ENCODE measurements at regions not wholly inside any gene's neighbourhood (a gene's known extent, or its start where the extent isn't known, plus 50 kb on each side); places are given as distances from the start of the nearest gene placed in this dataset.

DNA sequence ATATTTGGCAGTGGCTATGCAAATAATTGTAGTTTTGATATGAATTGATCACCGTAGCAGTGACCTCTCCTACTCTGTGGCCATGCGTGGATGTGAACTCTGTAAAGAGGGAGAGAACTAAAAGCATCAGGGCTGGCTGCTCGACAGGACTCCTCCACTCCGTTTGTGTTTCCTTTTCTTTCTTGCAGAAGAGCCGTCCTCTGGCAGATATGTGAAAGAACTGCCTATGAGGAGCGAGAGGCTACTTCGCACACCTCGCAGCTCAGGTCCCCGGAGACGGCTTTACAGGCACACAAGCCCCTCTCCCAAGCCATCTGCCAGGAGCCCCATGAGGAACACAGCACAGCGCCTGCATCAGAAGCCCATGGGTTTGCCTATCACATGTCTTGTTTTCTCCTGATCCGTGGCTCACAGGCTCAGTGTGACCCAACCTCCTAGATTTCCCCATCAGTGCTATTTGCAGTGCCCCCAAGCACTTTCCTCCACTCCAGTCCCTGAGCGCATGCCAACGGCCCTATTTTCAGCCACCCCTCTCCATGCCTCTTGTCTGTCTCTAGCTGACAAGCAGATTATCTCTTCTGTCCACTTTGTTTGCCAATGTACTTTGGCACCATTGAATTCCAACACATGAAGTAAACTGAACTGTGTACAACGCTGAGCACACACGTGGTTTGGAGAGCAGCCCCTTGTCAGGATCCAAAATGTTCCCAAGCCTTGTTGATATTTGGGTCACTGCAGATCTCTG lies 164.3 kb upstream of the AKR1E2 start:
- no peak overlapping the region for H3K4me3 ChIP-seq (replicated peaks; ENCODE audit: insufficient read depth, low read length)
- H3K27me3 ChIP-seq (ENCODE audit: insufficient read depth, poor library complexity, severe bottlenecking): no peaks in the 10 kb centered on the region
- no peak for DNase-seq (ENCODE audit: low read depth in 1 of 2, low spot score in 1 of 2)
- H3K27ac ChIP-seq (replicated peaks): no peak overlapping the region
- TF ChIP-seq, protein P1, sequence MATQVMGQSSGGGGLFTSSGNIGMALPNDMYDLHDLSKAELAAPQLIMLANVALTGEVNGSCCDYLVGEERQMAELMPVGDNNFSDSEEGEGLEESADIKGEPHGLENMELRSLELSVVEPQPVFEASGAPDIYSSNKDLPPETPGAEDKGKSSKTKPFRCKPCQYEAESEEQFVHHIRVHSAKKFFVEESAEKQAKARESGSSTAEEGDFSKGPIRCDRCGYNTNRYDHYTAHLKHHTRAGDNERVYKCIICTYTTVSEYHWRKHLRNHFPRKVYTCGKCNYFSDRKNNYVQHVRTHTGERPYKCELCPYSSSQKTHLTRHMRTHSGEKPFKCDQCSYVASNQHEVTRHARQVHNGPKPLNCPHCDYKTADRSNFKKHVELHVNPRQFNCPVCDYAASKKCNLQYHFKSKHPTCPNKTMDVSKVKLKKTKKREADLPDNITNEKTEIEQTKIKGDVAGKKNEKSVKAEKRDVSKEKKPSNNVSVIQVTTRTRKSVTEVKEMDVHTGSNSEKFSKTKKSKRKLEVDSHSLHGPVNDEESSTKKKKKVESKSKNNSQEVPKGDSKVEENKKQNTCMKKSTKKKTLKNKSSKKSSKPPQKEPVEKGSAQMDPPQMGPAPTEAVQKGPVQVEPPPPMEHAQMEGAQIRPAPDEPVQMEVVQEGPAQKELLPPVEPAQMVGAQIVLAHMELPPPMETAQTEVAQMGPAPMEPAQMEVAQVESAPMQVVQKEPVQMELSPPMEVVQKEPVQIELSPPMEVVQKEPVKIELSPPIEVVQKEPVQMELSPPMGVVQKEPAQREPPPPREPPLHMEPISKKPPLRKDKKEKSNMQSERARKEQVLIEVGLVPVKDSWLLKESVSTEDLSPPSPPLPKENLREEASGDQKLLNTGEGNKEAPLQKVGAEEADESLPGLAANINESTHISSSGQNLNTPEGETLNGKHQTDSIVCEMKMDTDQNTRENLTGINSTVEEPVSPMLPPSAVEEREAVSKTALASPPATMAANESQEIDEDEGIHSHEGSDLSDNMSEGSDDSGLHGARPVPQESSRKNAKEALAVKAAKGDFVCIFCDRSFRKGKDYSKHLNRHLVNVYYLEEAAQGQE (IDR thresholded peaks at IDR 0.05; ENCODE audit: insufficient replicate concordance, low read depth): no peak
- TF ChIP-seq SPI1 (IDR thresholded peaks at IDR 0.05; ENCODE audit: borderline replicate concordance, low read depth): no peak
- TF ChIP-seq, protein P2, sequence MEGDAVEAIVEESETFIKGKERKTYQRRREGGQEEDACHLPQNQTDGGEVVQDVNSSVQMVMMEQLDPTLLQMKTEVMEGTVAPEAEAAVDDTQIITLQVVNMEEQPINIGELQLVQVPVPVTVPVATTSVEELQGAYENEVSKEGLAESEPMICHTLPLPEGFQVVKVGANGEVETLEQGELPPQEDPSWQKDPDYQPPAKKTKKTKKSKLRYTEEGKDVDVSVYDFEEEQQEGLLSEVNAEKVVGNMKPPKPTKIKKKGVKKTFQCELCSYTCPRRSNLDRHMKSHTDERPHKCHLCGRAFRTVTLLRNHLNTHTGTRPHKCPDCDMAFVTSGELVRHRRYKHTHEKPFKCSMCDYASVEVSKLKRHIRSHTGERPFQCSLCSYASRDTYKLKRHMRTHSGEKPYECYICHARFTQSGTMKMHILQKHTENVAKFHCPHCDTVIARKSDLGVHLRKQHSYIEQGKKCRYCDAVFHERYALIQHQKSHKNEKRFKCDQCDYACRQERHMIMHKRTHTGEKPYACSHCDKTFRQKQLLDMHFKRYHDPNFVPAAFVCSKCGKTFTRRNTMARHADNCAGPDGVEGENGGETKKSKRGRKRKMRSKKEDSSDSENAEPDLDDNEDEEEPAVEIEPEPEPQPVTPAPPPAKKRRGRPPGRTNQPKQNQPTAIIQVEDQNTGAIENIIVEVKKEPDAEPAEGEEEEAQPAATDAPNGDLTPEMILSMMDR (IDR thresholded peaks at IDR 0.05; ENCODE audit: insufficient read depth, low read length): no peak
- TF ChIP-seq POLR2AphosphoS5 (IDR thresholded peaks at IDR 0.05; ENCODE audit: low read depth): no peak
- no peak for TF ChIP-seq GABPA (IDR thresholded peaks at IDR 0.05; ENCODE audit: low read depth)

DNA sequence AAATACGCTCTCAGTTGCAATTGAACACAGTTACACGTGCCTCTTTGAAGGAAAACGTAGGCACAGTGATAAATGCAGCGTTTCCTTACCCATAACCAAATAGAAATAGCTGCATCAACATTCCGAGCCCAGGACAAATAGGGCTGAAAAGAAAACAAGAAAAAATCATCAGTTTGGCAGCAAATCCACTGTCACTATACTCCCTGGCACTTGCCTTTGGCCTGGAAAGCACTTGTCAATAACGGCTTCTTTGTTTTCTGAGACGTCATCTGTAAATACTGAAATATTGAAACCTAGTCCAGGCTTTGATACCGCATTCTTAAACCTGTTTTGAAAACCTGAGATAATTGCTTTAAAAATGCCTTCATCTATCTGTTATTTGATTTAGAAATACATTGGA lies 167.2 kb upstream of the AKR1E2 start:
- no peak overlapping the region for H3K4me3 ChIP-seq (replicated peaks; ENCODE audit: insufficient read depth, low read length)
- H3K27ac ChIP-seq (replicated peaks): no peak overlapping the region
- no peaks in the 10 kb centered on the region for H3K27me3 ChIP-seq (ENCODE audit: insufficient read depth, poor library complexity, severe bottlenecking)
- no peak for DNase-seq (ENCODE audit: low read depth in 1 of 2, low spot score in 1 of 2)
- TF ChIP-seq, protein P1 (IDR thresholded peaks at IDR 0.05; ENCODE audit: insufficient replicate concordance, low read depth): no peak
- TF ChIP-seq GABPA (IDR thresholded peaks at IDR 0.05; ENCODE audit: low read depth) (no peak), POLR2AphosphoS5 (IDR thresholded peaks at IDR 0.05; ENCODE audit: low read depth) (no peak)
- TF ChIP-seq, protein P2 (IDR thresholded peaks at IDR 0.05; ENCODE audit: insufficient read depth, low read length): no peak

DNA sequence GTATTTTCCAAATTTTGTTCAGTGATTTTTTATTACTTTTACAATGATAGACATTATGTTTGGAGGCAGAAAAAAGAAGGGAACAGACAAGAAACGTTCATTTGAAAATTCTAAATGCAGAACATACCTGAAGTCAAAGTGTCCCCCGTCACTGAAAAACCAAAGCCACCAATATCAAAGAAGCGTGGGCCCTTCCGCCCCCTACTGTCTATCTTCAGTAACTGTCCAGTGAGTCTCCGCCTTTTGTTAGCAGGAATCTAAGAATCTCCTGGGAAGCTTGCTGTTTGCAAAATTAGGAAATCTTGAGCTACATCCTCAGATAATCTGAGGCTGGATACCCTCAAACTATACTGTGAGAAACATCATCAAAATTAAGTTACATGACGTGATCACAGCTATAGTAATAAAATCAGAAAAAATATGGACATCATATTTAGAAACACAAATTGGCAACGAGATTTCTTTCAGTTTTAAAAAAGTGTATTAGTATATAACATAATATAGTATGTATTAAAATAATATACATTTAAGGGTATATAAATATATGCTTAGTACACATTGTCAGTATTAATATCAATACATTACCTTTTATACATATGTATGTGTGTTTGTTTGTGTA lies 169.3 kb upstream of the AKR1E2 start:
- H3K27ac ChIP-seq (replicated peaks): no peak overlapping the region
- no peaks in the 10 kb centered on the region for H3K27me3 ChIP-seq (ENCODE audit: insufficient read depth, poor library complexity, severe bottlenecking)
- H3K4me3 ChIP-seq (replicated peaks; ENCODE audit: insufficient read depth, low read length): no peak overlapping the region
- no peak for DNase-seq (ENCODE audit: low read depth in 1 of 2, low spot score in 1 of 2)
- TF ChIP-seq, protein P2 (IDR thresholded peaks at IDR 0.05; ENCODE audit: insufficient read depth, low read length): peak; percentile 12
- TF ChIP-seq GABPA (IDR thresholded peaks at IDR 0.05; ENCODE audit: low read depth) (no peak), POLR2AphosphoS5 (IDR thresholded peaks at IDR 0.05; ENCODE audit: low read depth) (no peak)
